HS-5 (cell line): ENCODE measurements at regions not wholly inside any gene's neighbourhood (a gene's known extent, or its start where the extent isn't known, plus 50 kb on each side); places are given as distances from the start of the nearest gene placed in this dataset.
A peak's percentile ranks its signal among the peaks of the same experiment; 100 is the strongest.

Experiments
- DNase-seq: peaks from one replicate; pipeline ENCODE4 v3.0.0-alpha.2; 2012; ENCODE audit warnings: low read depth

DNA sequence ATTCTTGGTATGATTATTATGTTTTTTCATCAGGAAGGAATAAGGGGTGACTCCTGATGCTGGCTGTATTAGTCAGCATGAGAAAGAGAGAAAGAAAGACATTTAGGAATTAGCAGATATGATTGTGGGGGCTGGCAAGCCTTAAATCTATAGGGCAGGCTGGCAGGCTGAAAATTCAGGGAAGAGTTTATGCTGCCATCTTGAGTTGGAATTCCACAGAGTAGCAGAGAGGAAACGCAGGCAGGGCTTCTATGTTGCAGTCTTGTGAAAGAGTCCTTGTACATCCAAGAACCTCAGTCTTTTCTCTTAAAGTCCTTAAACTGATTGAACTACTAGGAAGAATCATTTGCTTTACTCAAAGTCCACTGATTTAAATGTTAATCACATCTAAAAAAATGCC lies 262.7 kb upstream of the SLC10A2 start:
- no peak for DNase-seq

DNA sequence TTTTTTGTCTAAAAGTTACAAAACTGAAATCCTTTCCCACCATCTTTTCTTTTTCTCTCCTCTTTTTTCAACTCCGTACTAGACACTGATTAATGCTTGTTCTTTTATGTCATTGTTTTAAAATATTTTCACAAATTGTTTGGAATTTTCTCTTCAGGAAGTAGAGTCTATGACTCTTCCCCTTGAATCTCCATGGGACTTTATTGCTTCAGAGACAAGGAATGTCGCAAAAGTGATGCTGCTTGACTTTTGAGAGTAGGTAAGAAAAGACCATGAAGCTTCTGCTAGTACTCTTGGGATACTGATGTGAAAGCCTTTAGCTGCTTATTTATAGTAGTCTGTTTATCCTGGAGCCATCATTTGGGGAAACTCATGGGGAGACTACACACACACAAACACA lies 260.1 kb upstream of the SLC10A2 start:
- DNase-seq, result no peak

DNA sequence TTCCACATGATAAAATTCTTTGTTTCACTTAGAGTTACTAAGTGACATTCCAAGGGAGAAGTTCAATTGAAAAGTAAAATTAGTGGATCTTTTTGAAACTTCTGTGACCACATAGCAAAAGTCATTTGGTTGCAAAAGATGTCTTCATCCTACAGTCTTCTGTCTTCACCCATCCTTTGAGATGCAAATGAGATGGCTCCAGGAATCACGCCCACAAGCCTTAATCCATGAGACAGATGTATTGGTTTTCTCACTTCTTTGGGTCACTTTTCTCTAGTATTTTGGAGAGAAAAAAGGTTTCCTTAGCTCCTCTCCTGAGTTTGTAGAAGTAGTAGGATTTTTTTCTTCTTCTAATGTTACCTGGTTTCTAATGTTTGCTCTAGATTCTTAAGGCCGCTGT lies 259.5 kb upstream of the SLC10A2 start:
- no peak for DNase-seq

DNA sequence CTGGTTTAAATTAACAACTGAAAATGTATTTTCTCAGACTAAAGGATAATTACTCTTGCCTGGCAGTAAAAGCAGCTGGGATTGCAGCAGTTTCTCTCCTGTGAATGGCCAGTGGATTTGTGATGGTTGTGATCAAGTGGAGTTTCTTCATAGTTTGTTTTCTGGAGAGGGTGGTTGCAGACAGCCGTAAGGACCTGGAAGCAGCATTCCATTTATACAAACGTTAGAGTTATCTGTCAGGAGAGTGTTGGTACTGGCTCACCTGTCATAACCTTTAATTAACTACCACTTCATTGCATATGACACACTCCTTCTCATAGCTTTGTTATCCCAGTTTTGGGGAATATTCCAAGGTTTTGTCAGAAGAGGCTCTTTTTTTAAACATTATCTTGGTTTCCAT lies 258.4 kb upstream of the SLC10A2 start:
- DNase-seq, result no peak

DNA sequence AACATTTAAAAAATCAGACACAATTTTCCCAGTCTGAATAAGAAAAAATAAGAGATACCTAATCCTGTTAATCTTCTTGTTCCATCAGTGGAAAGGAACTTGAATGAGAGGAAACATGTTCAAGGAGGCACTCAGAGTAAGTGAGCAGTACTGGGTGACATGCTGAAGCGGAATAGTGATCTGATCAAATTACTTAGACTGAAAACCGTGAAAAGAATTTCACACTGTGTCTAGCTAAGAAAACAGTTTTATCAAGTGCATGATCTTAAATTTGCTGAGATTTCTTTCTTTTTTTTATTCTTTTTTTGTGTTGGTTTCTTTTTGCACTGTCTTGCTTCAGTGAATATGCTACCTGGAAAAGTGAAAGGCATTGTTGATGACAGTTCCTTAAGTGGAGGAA lies 249.5 kb upstream of the SLC10A2 start:
- DNase-seq, result no peak

DNA sequence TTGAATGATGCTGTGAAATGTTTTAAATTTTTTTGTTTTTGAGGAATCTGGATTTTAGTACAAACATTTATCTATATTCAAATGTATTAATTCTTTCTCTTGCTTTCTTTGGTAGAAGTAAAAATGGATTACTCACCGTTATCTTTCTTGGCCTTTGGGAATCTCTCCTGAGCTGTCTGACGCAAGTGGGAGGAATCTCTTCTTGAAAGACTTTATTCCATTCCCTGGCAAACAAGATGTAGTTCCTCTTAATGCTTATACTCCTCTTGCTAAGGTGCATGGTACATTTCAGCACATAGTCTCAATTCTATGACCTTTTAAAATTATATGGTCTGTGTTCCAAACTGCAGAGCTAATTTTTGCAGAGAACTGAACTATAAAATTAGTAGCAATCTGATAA lies 246.2 kb upstream of the SLC10A2 start:
- DNase-seq, result no peak

DNA sequence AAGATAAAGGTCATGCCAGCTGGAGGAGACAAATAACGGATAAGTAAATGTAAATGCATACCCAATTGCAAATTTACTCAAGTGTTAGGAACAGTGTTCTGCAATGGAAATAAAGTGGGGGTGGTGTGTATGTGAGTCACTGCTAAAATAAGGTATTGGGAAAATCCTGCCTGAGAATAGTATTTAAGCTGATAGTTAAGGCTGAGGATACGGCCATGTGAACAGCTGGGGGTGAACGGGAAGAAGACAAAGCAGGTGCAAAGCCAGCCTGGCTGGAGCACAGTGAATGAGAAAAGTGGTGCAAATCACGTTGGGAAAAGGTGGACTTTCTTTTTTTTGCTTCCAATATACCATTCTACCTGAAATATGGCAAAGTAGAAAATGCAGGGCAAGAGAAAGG lies 242.4 kb upstream of the SLC10A2 start:
- no peak for DNase-seq

DNA sequence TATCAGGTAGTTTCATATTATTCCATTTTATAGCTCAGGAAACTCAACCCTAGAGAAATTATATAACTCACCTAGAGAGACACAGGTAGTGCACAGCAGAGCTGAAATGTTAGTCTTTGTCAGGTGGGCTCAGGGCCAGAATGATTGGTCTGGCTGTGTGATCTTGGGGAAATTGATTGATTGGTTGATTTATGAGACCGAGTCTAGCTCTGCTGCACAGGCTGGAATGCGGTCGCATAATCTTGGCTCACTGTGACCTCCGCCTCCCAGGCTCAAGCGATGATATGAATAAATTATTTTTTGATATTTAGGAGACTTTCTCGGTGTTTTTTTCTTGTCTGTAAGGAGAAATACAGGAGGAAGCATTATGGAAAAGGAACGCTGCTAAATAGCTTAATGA lies 239.9 kb upstream of the SLC10A2 start:
- DNase-seq, result no peak

DNA sequence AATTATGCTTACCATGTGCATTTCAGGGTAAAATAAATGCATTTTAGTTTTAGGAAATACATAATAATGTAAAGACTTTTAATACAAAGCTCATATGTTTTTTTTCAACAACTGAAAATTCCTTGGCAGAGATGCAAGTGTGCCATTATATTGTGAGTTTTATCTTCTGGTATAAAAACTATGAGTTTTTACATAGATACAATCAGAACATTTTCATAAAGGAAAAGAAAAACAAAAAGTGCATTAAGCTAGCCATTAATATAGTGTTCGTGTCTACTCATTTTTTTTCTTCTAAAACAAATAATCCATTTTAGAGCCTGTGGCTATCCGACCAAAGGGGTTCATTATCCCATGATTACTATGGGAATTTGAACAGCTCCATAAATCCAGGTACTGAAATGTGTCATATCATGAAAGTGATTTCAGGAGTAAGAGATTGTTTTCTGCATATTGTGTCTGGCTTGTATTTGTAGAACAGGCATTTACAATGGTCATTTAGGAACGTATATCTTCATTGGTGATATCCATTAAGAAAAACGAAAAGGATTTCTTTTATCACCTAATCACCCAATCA lies 236.9 kb upstream of the SLC10A2 start:
- DNase-seq, result no peak

DNA sequence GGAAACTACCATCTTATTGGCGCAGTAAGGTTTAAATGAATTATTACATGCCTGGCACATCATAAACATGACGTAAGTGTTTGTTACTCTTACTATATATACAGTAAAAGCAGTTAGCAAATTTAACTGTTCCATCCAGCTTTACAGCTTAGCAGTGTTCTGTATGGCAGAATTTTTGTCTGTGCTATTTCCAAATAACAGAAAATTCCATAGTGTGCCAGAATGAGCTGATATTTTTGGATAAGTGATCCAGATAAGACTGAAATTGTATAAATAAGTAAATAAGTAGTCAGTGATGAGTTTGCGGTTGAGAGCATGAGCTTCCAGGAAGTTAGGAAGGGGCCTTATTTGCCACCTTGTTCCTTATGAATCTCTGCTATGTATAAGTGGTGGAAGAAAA lies 236.5 kb upstream of the SLC10A2 start:
- no peak for DNase-seq

DNA sequence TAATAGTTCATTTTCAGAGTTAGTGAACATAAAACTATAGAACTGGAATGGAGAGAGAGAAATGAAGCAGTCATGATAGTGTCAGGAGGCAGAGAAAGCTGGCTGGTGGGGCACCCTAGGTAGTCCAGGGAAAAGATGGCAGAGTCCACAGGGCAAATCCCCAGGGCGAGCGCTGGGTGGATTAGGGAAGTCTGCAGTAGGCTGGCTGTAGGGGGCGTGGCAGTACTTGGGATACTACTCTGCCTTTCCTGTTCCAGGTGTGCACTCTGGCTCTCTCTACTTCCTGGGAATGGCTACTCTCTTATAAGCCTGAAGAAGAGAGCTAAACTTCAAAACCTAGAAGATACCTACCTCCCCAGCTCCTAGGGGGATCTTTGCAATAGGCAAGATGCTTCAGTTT lies 232.9 kb upstream of the SLC10A2 start:
- no peak for DNase-seq

DNA sequence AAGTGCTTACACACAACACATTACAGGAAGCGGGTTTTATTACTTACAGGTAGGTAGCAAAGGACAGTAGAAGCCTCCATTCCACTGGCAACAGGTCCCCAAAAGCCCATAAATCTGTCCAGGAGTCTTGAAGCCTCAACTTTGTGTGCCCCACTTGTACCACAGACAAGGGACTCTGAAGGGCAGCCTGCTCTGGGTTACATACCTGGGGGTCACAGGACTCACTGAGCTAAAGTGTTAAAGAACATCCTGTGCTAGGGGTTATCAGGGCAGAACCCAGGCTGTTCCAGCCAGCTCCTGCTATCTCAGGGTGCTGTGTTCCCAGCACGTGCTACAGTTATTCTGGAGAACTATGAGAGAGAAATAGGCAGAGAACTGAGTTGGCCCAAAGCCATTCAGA lies 230.9 kb upstream of the SLC10A2 start:
- no peak for DNase-seq

DNA sequence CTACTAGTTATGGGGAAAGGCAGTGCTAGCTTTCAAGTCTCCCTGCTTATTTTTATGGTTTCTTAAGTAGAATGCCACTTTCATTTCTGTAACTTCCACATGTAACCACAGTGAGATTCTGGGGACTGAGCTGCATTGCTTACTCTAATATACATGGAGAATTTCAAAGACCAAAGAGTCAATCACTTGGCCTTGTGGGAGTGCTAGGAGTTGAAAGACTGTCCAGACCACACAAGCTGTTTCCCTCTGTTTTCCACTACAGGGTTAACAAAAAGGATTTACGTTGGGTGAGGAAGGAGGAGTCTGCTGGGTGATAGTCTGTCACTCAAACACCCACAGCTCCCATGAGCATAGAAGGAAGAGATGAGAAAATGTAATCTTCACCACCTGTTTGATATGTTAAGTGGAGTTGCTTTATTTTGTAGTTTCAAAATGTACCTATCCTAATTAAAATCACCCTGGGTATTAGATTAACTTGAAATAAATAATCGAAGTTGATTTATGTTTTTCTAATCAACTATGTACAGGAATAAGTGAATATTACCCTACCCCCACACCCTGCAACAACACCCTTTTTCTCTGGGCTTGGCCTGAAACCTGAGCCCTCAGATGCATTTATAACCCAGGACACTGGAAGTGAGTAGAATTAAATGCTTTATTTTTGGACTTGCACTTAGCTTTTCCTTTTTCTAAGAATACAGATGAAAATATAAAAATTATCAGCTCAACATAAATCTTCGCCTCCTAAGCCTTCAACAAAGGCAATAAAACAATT lies 225.8 kb upstream of the SLC10A2 start:
- no peak for DNase-seq

DNA sequence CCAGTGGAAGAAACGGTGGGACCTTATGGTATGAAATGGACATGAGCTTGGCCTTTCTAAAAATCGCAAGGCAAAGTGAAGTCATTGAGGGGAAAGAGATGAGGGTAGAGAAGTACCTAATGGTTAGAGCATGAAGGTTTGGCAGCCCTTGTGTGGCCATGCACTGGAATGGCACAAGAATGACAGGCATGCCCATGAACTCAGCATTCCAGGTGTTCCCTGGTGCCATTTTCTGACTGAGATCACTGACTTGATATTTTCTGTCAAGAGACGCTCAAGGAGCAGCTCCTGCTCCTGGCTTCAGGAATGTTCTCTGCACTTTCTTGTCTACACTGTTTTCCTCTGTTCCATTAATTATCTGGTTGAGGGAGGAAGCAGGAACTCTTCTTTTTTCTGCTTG lies 225.0 kb upstream of the SLC10A2 start:
- no peak for DNase-seq

DNA sequence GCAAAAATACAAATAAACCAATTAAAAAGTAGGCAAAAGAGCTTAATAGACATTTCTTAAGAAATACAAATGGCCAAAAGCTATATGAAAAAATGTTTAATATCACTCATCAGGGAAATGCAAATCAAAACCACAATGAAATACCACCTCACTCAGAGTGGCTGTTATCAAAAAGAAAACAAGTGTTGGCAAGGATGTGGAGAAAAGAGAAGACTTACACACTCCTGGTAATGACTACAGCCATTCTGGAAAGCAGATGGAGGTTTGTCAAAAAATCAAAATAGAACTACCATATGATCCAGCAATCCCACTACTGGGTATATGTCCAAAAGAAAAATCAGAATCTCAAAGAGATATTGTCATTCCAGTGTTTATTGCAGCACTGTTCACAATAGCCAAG lies 223.5 kb upstream of the SLC10A2 start:
- DNase-seq, result no peak

DNA sequence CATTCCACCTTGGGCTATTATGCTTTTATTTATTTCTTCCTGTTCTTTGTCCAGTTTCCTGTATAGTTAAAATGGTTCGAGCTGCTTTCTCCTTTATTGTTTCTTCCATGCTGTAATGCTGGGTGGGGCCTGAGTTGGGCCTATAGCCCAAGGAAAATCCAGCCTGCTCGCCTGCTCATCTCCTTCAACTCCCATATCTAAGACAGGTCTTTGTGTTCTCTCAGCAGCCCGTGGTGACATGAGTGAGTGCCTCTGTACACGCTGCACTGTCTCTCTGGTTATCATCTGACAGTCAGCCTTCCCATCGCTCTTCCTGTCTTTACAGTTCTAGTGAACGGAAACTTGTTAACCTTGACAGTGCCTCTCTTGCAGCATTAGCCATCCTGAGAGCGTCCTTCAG lies 221.9 kb upstream of the SLC10A2 start:
- no peak for DNase-seq

DNA sequence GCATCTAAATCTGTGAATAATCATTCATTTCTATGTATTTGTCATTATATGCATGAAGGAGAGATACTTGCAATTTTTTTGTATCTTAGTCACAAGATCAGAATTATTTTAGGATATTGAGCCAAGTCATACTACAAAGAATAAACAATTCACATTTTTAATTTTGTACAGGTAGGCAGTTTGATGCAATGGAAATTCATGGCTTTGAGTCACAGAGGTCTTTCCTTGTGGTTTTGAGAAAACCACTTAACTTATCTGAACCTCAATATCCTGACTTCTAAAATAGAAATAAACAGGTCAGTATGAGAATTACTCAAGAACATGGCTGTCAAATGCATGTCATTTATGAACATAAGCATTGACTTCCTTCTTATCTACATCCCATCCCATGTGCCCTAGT lies 221.4 kb upstream of the SLC10A2 start:
- peak; percentile 2 for DNase-seq

DNA sequence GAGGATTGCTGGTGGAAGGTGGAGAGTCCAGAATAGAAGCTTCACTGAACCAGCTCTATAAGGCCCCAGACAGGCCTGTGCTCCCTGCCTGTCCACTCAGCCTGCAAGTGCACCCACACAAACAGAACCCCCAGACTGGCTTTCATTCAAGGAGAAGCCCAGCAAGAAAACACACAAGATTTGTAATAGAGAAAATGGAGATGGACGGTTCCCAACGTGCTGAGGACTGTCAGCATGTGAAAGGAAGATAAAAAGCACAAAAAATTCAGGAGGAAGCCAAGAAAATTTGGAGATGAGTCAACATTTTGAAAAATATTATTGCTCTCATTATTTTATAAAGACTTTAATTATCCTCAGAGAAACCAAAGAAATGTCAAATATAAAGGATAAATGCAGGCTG lies 218.2 kb upstream of the SLC10A2 start:
- DNase-seq, result no peak

DNA sequence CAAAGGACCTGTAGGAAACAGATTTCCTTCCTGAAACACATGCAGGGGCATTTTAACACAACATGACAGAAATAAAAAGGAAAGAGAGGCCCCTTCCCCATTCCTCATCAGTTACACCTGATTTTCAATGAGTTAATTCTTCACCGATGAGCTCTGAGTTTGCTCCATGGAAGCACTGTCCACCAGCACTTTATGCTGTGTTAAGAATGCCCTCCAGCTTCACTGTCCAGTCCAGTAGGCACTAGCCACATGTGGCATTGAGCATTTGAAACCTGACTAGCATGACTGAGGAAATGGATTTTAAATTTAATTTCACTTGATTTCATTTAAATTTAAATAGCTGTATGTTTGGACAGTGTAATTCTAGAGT lies 217.2 kb upstream of the SLC10A2 start:
- DNase-seq, result no peak

DNA sequence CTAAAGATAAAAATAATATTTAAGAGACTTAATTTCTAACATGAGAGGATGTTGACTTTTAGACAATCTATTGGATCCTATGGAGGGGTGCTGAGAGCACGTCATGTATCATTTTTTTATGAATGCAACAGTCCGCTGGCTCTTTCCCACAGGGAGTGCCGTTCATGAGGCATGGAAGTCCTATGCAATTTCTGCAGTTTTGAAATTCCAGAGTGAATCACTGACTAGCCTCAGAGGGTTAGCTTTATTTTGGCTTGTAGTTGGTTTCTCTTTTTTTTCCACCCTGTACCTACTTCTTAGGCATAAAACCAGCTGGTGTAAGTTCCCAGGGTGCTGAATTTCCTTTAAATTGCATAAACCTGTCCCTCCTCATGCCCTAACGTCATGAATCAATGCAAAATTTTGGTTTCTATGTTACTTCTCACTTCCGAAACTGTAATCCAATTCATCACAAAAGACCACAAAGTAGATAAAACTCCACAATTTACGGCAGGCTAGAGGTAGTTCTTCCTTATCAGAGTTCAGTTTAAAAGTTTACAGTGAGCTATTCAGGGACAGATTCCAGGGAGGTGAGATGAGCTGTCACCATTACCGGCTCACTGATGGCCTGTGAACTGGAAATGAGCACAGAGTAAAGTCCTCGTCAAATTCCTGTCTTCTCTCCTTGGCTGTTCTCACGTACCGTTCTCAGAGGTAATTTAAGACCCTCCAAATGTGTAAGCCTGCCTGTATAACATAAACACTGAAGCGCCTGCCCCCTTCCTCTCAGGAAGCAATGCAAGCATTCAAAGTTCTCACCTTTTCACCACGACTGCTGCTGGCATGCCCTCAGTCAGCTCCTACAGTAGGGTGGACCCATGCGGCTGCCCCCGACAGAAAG lies 216.6 kb upstream of the SLC10A2 start:
- peak; percentile 24 for DNase-seq

DNA sequence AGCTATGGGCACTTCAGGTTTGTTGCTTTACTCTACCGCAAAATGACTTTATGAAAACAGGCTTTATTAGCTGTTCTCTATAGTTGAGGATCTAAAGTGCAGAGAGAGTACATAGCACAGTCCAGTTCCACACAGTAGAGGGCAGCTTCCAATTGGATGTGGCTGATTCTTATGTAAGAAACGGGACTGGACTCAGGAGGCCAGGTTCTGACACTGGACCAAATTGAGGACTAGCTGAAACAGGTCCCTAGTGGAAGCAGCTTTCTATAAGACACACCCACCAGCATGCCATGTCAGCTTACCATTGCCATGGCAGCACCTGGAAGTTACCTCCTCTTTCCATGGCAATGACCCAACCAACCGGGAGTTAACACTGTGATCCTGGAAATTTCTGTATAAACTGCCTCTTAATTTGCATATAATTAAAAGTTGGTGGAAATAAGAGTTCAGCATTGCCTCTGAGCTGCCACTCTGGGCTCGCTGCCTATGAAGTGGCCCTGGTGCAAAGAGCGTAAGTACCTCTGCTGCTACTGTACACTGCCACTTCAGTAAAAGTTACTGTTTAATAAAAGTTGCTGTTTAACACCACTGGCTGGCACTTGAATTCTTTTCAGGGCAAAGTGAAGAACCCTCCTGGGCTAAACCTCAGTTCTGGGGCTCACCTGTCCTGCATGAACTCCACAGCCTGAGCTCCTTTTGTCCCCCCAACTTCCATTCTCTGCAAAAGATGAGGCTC lies 211.9 kb upstream of the SLC10A2 start:
- no peak for DNase-seq

DNA sequence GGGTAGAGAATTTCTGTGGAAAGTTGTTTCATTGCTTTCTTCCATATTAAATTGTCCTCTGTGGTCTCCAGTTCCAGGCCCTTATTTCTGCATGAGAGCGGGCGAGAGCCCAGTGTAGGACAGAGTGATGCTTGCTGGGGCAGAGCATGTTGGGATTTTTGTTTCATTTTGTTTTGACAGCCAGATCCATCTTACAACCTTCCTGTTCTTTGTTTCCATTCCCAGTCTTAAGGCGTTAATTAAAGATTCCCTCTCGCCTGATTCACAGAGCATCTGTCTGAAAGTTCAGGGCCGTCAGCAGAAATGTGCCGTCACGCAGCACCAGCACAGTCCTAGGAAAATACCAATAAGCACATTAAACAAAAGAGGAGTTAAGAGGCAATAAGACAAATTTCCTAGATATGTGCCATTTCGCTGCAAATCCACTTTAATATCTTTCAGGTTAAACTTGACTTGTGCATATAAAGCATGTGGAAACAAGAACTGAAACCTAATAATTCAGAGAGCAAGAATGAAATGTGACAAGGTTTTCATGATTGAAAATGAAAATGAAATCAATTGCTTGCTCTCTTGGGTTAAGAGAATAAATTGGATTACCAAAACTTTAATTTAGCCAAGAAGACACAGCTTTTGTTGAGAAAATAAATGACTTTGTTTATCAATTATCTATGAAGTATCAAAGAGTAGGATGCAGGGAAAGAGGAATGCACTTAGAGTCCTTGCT lies 210.7 kb upstream of the SLC10A2 start:
- DNase-seq, result no peak
